ENCODE measurements at regions not wholly inside any gene's neighbourhood (a gene's known extent, or its start where the extent isn't known, plus 50 kb on each side); places are given as distances from the start of the nearest gene placed in this dataset.

GRCh38 chr17:70875729-70876310 is 706.5 kb downstream of the KCNJ2 start:
- Histone ChIP-seq H3K4me1 (ENCODE audit: insufficient read depth) (no peaks in the 10 kb centered on the region), H3K4me3 (ENCODE audit: low read depth, low read length) (no peak overlapping the region), H3K27ac (ENCODE audit: low read depth) (no peak overlapping the region), H3K36me3 (ENCODE audit: insufficient read depth) (no peaks in the 10 kb centered on the region)
- DNase-seq (ENCODE audit: extremely low spot score): peak; percentile 59
- 44% methylated on average over 2 of the region's 2 CpGs for WGBS

- Histone ChIP-seq H3K4me3 (ENCODE audit: low read depth, low read length) (no peak overlapping the region), H3K36me3 (ENCODE audit: insufficient read depth) (no peaks in the 10 kb centered on the region), H3K4me1 (ENCODE audit: insufficient read depth) (no peaks in the 10 kb centered on the region), H3K27ac (ENCODE audit: low read depth) (no peak overlapping the region)
- 25% methylated on average over 2 of the region's 2 CpGs for WGBS
- no peak for DNase-seq (ENCODE audit: extremely low spot score)
Measured at GRCh38 chr17:70878879-70879278, 709.5 kb downstream of the KCNJ2 start.

GRCh38 chr17:70879401-70879800 is 710.1 kb downstream of the KCNJ2 start:
- no peak overlapping the region for H3K4me3 ChIP-seq (ENCODE audit: low read depth, low read length)
- no peak for DNase-seq (ENCODE audit: extremely low spot score)
- WGBS: 53% methylated on average over 3 of the region's 3 CpGs

GRCh38 chr17:70881093-70881492 is 711.8 kb downstream of the KCNJ2 start:
- no peak overlapping the region for H3K27ac ChIP-seq (ENCODE audit: low read depth)
- H3K4me3 ChIP-seq (ENCODE audit: low read depth, low read length): no peak overlapping the region
- DNase-seq (ENCODE audit: extremely low spot score): no peak
- no peaks in the 10 kb centered on the region for H3K36me3 ChIP-seq (ENCODE audit: insufficient read depth)
- 33% methylated on average over 1 of the region's 1 CpG for WGBS
- no peaks in the 10 kb centered on the region for H3K4me1 ChIP-seq (ENCODE audit: insufficient read depth)

More at GRCh38 chr17:70879401-70879800, 710.1 kb downstream of the KCNJ2 start:
- H3K36me3 ChIP-seq (ENCODE audit: insufficient read depth): no peaks in the 10 kb centered on the region
- no peaks in the 10 kb centered on the region for H3K4me1 ChIP-seq (ENCODE audit: insufficient read depth)
- no peak overlapping the region for H3K27ac ChIP-seq (ENCODE audit: low read depth)

GRCh38 chr17:70882504-70882903 is 713.2 kb downstream of the KCNJ2 start:
- H3K27ac ChIP-seq (ENCODE audit: low read depth): no peak overlapping the region
- H3K4me1 ChIP-seq (ENCODE audit: insufficient read depth): no peaks in the 10 kb centered on the region
- no peaks in the 10 kb centered on the region for H3K36me3 ChIP-seq (ENCODE audit: insufficient read depth)
- 73% methylated on average over 6 of the region's 6 CpGs for WGBS
- DNase-seq (ENCODE audit: extremely low spot score): no peak
- H3K4me3 ChIP-seq (ENCODE audit: low read depth, low read length): no peak overlapping the region

- no peak for DNase-seq (ENCODE audit: extremely low spot score)
- no peaks in the 10 kb centered on the region for H3K36me3 ChIP-seq (ENCODE audit: insufficient read depth)
- H3K27ac ChIP-seq (ENCODE audit: low read depth): no peak overlapping the region
- WGBS: 23% methylated on average over 2 of the region's 2 CpGs
- H3K4me1 ChIP-seq (ENCODE audit: insufficient read depth): no peaks in the 10 kb centered on the region
- no peak overlapping the region for H3K4me3 ChIP-seq (ENCODE audit: low read depth, low read length)
Measured at GRCh38 chr17:70886648-70887047, 717.3 kb downstream of the KCNJ2 start.

GRCh38 chr17:70888324-70888723 is 719.0 kb downstream of the KCNJ2 start:
- Histone ChIP-seq H3K27ac (ENCODE audit: low read depth) (no peak overlapping the region), H3K4me1 (ENCODE audit: insufficient read depth) (no peaks in the 10 kb centered on the region), H3K36me3 (ENCODE audit: insufficient read depth) (no peaks in the 10 kb centered on the region), H3K4me3 (ENCODE audit: low read depth, low read length) (no peak overlapping the region)
- 45% methylated on average over 2 of the region's 2 CpGs for WGBS
- DNase-seq (ENCODE audit: extremely low spot score): no peak

GRCh38 chr17:70891306-70891705 is 722.0 kb downstream of the KCNJ2 start:
- H3K4me1 ChIP-seq (ENCODE audit: insufficient read depth): no peaks in the 10 kb centered on the region
- H3K36me3 ChIP-seq (ENCODE audit: insufficient read depth): no peaks in the 10 kb centered on the region
- WGBS: 66% methylated on average over 4 of the region's 4 CpGs
- DNase-seq (ENCODE audit: extremely low spot score): no peak
- H3K4me3 ChIP-seq (ENCODE audit: low read depth, low read length): no peak overlapping the region
- no peak overlapping the region for H3K27ac ChIP-seq (ENCODE audit: low read depth)

GRCh38 chr17:70892527-70892926 is 723.2 kb downstream of the KCNJ2 start:
- Histone ChIP-seq H3K27ac (ENCODE audit: low read depth) (no peak overlapping the region), H3K4me3 (ENCODE audit: low read depth, low read length) (no peak overlapping the region), H3K36me3 (ENCODE audit: insufficient read depth) (no peaks in the 10 kb centered on the region), H3K4me1 (ENCODE audit: insufficient read depth) (no peaks in the 10 kb centered on the region)
- 58% methylated on average over 1 of the region's 1 CpG for WGBS
- DNase-seq (ENCODE audit: extremely low spot score): no peak

GRCh38 chr17:70896843-70897242 is 727.5 kb downstream of the KCNJ2 start:
- H3K27ac ChIP-seq (ENCODE audit: low read depth): no peak overlapping the region
- H3K4me1 ChIP-seq (ENCODE audit: insufficient read depth): no peaks in the 10 kb centered on the region
- no peak for DNase-seq (ENCODE audit: extremely low spot score)
- no peaks in the 10 kb centered on the region for H3K36me3 ChIP-seq (ENCODE audit: insufficient read depth)
- H3K4me3 ChIP-seq (ENCODE audit: low read depth, low read length): no peak overlapping the region
- 67% methylated on average over 4 of the region's 4 CpGs for WGBS

GRCh38 chr17:70897446-70897845 is 728.1 kb downstream of the KCNJ2 start:
- Histone ChIP-seq H3K4me1 (ENCODE audit: insufficient read depth) (no peaks in the 10 kb centered on the region), H3K27ac (ENCODE audit: low read depth) (no peak overlapping the region), H3K36me3 (ENCODE audit: insufficient read depth) (no peaks in the 10 kb centered on the region)

GRCh38 chr17:70901870-70902269 is 732.5 kb downstream of the KCNJ2 start:
- no peak overlapping the region for H3K27ac ChIP-seq (ENCODE audit: low read depth)
- H3K36me3 ChIP-seq (ENCODE audit: insufficient read depth): no peaks in the 10 kb centered on the region
- WGBS: 53% methylated on average over 2 of the region's 2 CpGs
- H3K4me1 ChIP-seq (ENCODE audit: insufficient read depth): no peaks in the 10 kb centered on the region
- no peak for DNase-seq (ENCODE audit: extremely low spot score)
- H3K4me3 ChIP-seq (ENCODE audit: low read depth, low read length): no peak overlapping the region

More at GRCh38 chr17:70897446-70897845, 728.1 kb downstream of the KCNJ2 start:
- DNase-seq (ENCODE audit: extremely low spot score): no peak
- H3K4me3 ChIP-seq (ENCODE audit: low read depth, low read length): no peak overlapping the region

- no peak overlapping the region for H3K27ac ChIP-seq (ENCODE audit: low read depth)
- H3K4me1 ChIP-seq (ENCODE audit: insufficient read depth): no peaks in the 10 kb centered on the region
- H3K4me3 ChIP-seq (ENCODE audit: low read depth, low read length): no peak overlapping the region
- no peaks in the 10 kb centered on the region for H3K36me3 ChIP-seq (ENCODE audit: insufficient read depth)
- no peak for DNase-seq (ENCODE audit: extremely low spot score)
- WGBS: 44% methylated on average over 3 of the region's 3 CpGs
Measured at GRCh38 chr17:70905796-70906195, 736.5 kb downstream of the KCNJ2 start.

- WGBS: 26% methylated on average over 2 of the region's 2 CpGs
- Histone ChIP-seq H3K4me3 (ENCODE audit: low read depth, low read length) (no peak overlapping the region), H3K27ac (ENCODE audit: low read depth) (no peak overlapping the region), H3K4me1 (ENCODE audit: insufficient read depth) (no peaks in the 10 kb centered on the region), H3K36me3 (ENCODE audit: insufficient read depth) (no peaks in the 10 kb centered on the region)
- DNase-seq (ENCODE audit: extremely low spot score): no peak
Measured at GRCh38 chr17:70906808-70907207, 737.5 kb downstream of the KCNJ2 start.

Measured in urinary bladder (tissue), 3 donors.